OCI-LY1 (cell line): ENCODE measurements at regions not wholly inside any gene's neighbourhood (a gene's known extent, or its start where the extent isn't known, plus 50 kb on each side); places are given as distances from the start of the nearest gene placed in this dataset.

Experiments
- H2AFZ ChIP-seq: fragments of 200-600 bp; sonication (generic), shearing (Covaris generic); 2 replicates; pipeline ENCODE4 v1.6.0; 2014; ENCODE audit warnings: antibody characterized with exemption, mild to moderate bottlenecking, low read length
- H3F3A ChIP-seq: fragments of 200-600 bp; sonication (generic), shearing (Covaris generic); 2 replicates; pipeline ENCODE4 v1.6.0; 2014; ENCODE audit warnings: mild to moderate bottlenecking, antibody characterized with exemption, low read length, moderate library complexity; ENCODE audit not compliant: insufficient read depth
- H3K27ac ChIP-seq: fragments of 200-600 bp; sonication (generic); 2 replicates; pipeline ENCODE4 v1.5.1; 2014; ENCODE audit warnings: low read length, mixed run types, mild to moderate bottlenecking, low read depth; ENCODE audit not compliant: poor library complexity, severe bottlenecking
- H3K27me3 ChIP-seq: fragments of 200-600 bp; sonication (generic); 2 replicates; pipeline ENCODE4 v1.6.0; 2014; ENCODE audit warnings: antibody characterized with exemption, mild to moderate bottlenecking, low read length, moderate library complexity; ENCODE audit not compliant: insufficient read depth
- H3K36me3 ChIP-seq: fragments of 200-600 bp; sonication (generic); 2 replicates; pipeline ENCODE4 v1.6.1; 2014; ENCODE audit warnings: mild to moderate bottlenecking, antibody characterized with exemption, low read length, moderate library complexity, mixed read lengths; ENCODE audit not compliant: insufficient read depth
- H3K4me1 ChIP-seq: fragments of 200-600 bp; sonication (generic); 2 replicates; pipeline ENCODE4 v1.5.1; 2014; ENCODE audit warnings: mild to moderate bottlenecking, low read length, moderate library complexity; ENCODE audit not compliant: insufficient read depth, severe bottlenecking
- H3K4me2 ChIP-seq: fragments of 200-600 bp; sonication (generic), shearing (Covaris generic); 2 replicates; pipeline ENCODE4 v1.6.1; 2014; ENCODE audit warnings: low read length
- H3K4me3 ChIP-seq: fragments of 200-600 bp; sonication (generic); 2 replicates; pipeline ENCODE4 v1.5.1; 2014; ENCODE audit warnings: low read length, low read depth, mild to moderate bottlenecking, mixed read lengths; ENCODE audit not compliant: poor library complexity, severe bottlenecking
- H3K79me2 ChIP-seq: fragments of 200-600 bp; shearing (Covaris generic); 2 replicates; pipeline ENCODE4 v1.6.1; 2016; ENCODE audit warnings: mixed run types, low read length, mixed read lengths; ENCODE audit not compliant: insufficient read depth
- H3K9ac ChIP-seq: fragments of 200-600 bp; sonication (generic), shearing (Covaris generic); 2 replicates; pipeline ENCODE4 v1.6.1; 2014; ENCODE audit warnings: mild to moderate bottlenecking, low read length, mixed read lengths
- H3K9me2 ChIP-seq: fragments of 200-600 bp; sonication (generic), shearing (Covaris generic); 2 replicates; pipeline ENCODE4 v1.6.1; 2014; ENCODE audit warnings: low read depth, mild to moderate bottlenecking, low read length, mixed read lengths
- H3K9me3 ChIP-seq: fragments of 200-600 bp; shearing (Covaris generic); 2 replicates; pipeline ENCODE4 v1.6.1; 2014; ENCODE audit warnings: low read length, mixed read lengths
- H4K20me1 ChIP-seq: fragments of 200-600 bp; sonication (generic), shearing (Covaris generic); 2 replicates; pipeline ENCODE4 v1.6.0; 2016; ENCODE audit warnings: mild to moderate bottlenecking, low read length; ENCODE audit not compliant: insufficient read depth
- CTCF ChIP-seq: fragments of 200-600 bp; sonication (generic), shearing (Covaris generic); IDR thresholded peaks from 2 replicates; pipeline ENCODE4 v1.5.1; 2017; ENCODE audit warnings: mild to moderate bottlenecking, antibody characterized with exemption, low read length, moderate library complexity, mixed read lengths
- EZH2 ChIP-seq: fragments of 200-600 bp; sonication (generic), shearing (Covaris generic); IDR thresholded peaks from 2 replicates; pipeline ENCODE4 v1.8.0; 2017; ENCODE audit warnings: borderline replicate concordance, mixed run types, mild to moderate bottlenecking, antibody characterized with exemption, low read length, moderate library complexity, mixed read lengths

- no peaks in the 10 kb centered on the region for H3K9me3 ChIP-seq
- no peaks in the 10 kb centered on the region for H3K9me2 ChIP-seq
- no peak overlapping the region for H3K27ac ChIP-seq
- H3K4me2 ChIP-seq, result no peak overlapping the region
- H4K20me1 ChIP-seq, result no peaks in the 10 kb centered on the region
- no peaks in the 10 kb centered on the region for H3K27me3 ChIP-seq
- no peaks in the 10 kb centered on the region for H3K36me3 ChIP-seq
- no peaks in the 10 kb centered on the region for H3F3A ChIP-seq
- TF ChIP-seq CTCF, result no peak
- no peak for TF ChIP-seq EZH2
- H3K79me2 ChIP-seq, result no peaks in the 10 kb centered on the region
- H3K9ac ChIP-seq, result no peak overlapping the region
- H3K4me3 ChIP-seq, result no peak overlapping the region
- no peaks in the 10 kb centered on the region for H3K4me1 ChIP-seq
- H2AFZ ChIP-seq, result no peak overlapping the region
These were observed 335.3 kb downstream of the CTTN start for GRCh38 chr11:70733327-70734325.

GRCh38 chr11:70734379-70734778, 336.1 kb downstream of the CTTN start:
- Histone ChIP-seq H3K27me3 (no peaks in the 10 kb centered on the region), H3K9ac (no peak overlapping the region), H4K20me1 (no peaks in the 10 kb centered on the region), H3K27ac (no peak overlapping the region), H3F3A (no peaks in the 10 kb centered on the region), H2AFZ (no peak overlapping the region), H3K79me2 (no peaks in the 10 kb centered on the region), H3K4me2 (no peak overlapping the region), H3K9me2 (no peaks in the 10 kb centered on the region), H3K4me3 (no peak overlapping the region), H3K4me1 (no peaks in the 10 kb centered on the region), H3K9me3 (no peaks in the 10 kb centered on the region), H3K36me3 (no peaks in the 10 kb centered on the region)
- no peak for TF ChIP-seq CTCF
- TF ChIP-seq EZH2, result no peak

- no peak overlapping the region for H3K27ac ChIP-seq
- H3F3A ChIP-seq, result no peaks in the 10 kb centered on the region
- no peak overlapping the region for H3K9ac ChIP-seq
- no peaks in the 10 kb centered on the region for H3K79me2 ChIP-seq
- H3K4me3 ChIP-seq, result no peak overlapping the region
- no peaks in the 10 kb centered on the region for H3K9me3 ChIP-seq
- TF ChIP-seq EZH2 (no peak), CTCF (no peak)
- H4K20me1 ChIP-seq, result no peaks in the 10 kb centered on the region
- H3K4me2 ChIP-seq, result no peak overlapping the region
- H3K9me2 ChIP-seq, result no peaks in the 10 kb centered on the region
- no peaks in the 10 kb centered on the region for H3K4me1 ChIP-seq
- no peaks in the 10 kb centered on the region for H3K27me3 ChIP-seq
- no peak overlapping the region for H2AFZ ChIP-seq
- no peaks in the 10 kb centered on the region for H3K36me3 ChIP-seq
These were observed 336.6 kb downstream of the CTTN start for GRCh38 chr11:70734911-70735310.
